ENCODE measurements at regions not wholly inside any gene's neighbourhood (a gene's known extent, or its start where the extent isn't known, plus 50 kb on each side); places are given as distances from the start of the nearest gene placed in this dataset.

DNA sequence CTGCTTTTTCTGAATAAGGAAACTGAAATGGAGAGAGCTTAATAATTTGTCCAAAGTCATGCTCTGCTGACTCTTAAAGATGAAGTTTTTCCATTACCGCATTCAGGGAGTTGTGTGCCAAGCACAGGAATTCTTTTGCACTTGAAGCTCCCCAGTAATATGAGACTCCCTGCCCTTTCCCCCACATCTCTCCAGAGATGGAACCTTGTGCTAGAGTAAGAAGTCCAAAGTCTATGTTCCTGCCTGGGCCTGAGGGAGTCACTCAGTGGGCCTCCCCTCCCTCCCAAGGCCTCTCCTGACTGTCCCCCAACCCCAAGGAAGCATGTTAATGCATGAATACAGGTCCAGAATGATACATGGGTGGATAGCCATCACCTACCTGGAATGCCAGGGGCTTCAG lies 173.3 kb upstream of the SEMA6A start:
- Histone ChIP-seq H3K9ac (no peak overlapping the region), H3K79me2 (ENCODE audit: low read depth) (no peaks in the 10 kb centered on the region), H3K9me3 (ENCODE audit: low read depth) (no peaks in the 10 kb centered on the region), H3K4me1 (peaks cover 17% of the 10 kb centered on the region), H3K27me3 (no peaks in the 10 kb centered on the region), H3K27ac (no peak overlapping the region), H3K36me3 (no peaks in the 10 kb centered on the region), H3K4me3 (no peak overlapping the region), H4K20me1 (ENCODE audit: low read depth) (no peaks in the 10 kb centered on the region), H2AFZ (replicated peaks) (no peak overlapping the region), H3K4me2 (no peak overlapping the region), H3F3A (ENCODE audit: low read depth) (no peaks in the 10 kb centered on the region)
- H3K4me1 Mint-ChIP-seq, result peaks cover 15% of the 10 kb centered on the region
- TF ChIP-seq EZH2phosphoT487 (IDR thresholded peaks at IDR 0.05) (no peak), EZH2 (IDR thresholded peaks at IDR 0.05) (no peak)
- TF ChIP-seq, protein P1, sequence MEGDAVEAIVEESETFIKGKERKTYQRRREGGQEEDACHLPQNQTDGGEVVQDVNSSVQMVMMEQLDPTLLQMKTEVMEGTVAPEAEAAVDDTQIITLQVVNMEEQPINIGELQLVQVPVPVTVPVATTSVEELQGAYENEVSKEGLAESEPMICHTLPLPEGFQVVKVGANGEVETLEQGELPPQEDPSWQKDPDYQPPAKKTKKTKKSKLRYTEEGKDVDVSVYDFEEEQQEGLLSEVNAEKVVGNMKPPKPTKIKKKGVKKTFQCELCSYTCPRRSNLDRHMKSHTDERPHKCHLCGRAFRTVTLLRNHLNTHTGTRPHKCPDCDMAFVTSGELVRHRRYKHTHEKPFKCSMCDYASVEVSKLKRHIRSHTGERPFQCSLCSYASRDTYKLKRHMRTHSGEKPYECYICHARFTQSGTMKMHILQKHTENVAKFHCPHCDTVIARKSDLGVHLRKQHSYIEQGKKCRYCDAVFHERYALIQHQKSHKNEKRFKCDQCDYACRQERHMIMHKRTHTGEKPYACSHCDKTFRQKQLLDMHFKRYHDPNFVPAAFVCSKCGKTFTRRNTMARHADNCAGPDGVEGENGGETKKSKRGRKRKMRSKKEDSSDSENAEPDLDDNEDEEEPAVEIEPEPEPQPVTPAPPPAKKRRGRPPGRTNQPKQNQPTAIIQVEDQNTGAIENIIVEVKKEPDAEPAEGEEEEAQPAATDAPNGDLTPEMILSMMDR (IDR thresholded peaks at IDR 0.05), result no peak
- peaks cover 2% of the 10 kb centered on the region for H3K27me3 Mint-ChIP-seq (ENCODE audit: insufficient read depth, low read depth)
- H3K36me3 Mint-ChIP-seq, result peaks cover 8% of the 10 kb centered on the region
- H3K27ac Mint-ChIP-seq, result no peak overlapping the region
- no peak for DNase-seq (ENCODE audit: low spot score)
- peaks cover 12% of the 10 kb centered on the region for H3K9me3 Mint-ChIP-seq
- no peak overlapping the region for H3K4me3 Mint-ChIP-seq

DNA sequence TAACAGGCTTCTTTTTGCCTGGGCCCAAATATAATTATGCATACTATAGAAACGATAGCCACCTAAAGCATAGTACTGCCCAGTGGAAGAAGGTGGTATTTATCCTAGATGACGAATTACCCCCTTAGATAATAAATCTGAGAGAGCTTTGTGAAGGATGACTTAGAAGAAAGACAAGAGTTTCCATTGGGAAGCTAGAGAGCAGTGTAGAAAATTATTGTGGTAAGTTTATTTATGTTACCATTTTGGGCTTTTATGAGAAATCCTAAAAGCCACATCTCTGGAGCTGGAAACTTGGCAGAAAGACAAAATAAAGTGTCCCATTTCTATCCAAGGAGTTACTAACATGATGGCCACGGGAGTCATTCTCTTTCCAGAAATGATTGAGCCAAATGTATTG lies 172.0 kb upstream of the SEMA6A start:
- Mint-ChIP-seq H3K4me1 (peaks cover 12% of the 10 kb centered on the region), H3K9me3 (peaks cover 12% of the 10 kb centered on the region), H3K27ac (no peak overlapping the region), H3K4me3 (no peak overlapping the region), H3K36me3 (peaks cover 8% of the 10 kb centered on the region), H3K27me3 (ENCODE audit: insufficient read depth, low read depth) (peaks cover 4% of the 10 kb centered on the region)
- Histone ChIP-seq H3F3A (ENCODE audit: low read depth) (no peaks in the 10 kb centered on the region), H2AFZ (replicated peaks) (no peak overlapping the region), H3K4me2 (no peak overlapping the region), H3K9ac (no peak overlapping the region), H3K27me3 (no peaks in the 10 kb centered on the region), H3K4me3 (no peak overlapping the region), H3K27ac (no peak overlapping the region), H3K4me1 (peaks cover 5% of the 10 kb centered on the region), H3K9me3 (ENCODE audit: low read depth) (no peaks in the 10 kb centered on the region), H3K36me3 (no peaks in the 10 kb centered on the region), H4K20me1 (ENCODE audit: low read depth) (no peaks in the 10 kb centered on the region), H3K79me2 (ENCODE audit: low read depth) (no peaks in the 10 kb centered on the region)
- no peak for DNase-seq (ENCODE audit: low spot score)
- TF ChIP-seq, protein P1 (IDR thresholded peaks at IDR 0.05), result no peak
- TF ChIP-seq EZH2phosphoT487 (IDR thresholded peaks at IDR 0.05), result no peak
- no peak for TF ChIP-seq EZH2 (IDR thresholded peaks at IDR 0.05)

DNA sequence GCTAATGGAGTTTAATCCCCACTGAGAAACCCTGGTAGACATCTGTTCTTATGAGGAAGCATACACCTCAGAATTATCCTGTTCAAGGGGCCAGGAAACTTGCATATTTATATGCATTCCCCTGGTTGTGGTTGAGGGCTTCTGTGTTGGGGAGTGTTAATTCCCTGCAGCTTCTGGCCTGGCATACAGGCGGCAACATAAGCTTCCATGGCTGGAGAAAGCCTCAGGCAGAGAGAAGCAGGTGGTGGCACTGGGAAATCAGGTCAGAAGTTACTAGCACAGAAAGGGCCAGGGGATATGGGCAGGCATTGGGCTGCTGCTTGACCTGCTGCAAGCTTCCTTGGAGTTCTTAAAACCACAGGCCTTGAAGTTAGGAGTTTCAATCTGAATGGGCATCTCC lies 166.1 kb upstream of the SEMA6A start:
- H3K4me3 Mint-ChIP-seq, result no peak overlapping the region
- Histone ChIP-seq H3K79me2 (ENCODE audit: low read depth) (no peaks in the 10 kb centered on the region), H3K4me3 (no peak overlapping the region), H4K20me1 (ENCODE audit: low read depth) (no peaks in the 10 kb centered on the region), H3K27me3 (no peaks in the 10 kb centered on the region), H3K27ac (no peak overlapping the region), H3K4me2 (no peak overlapping the region), H2AFZ (replicated peaks) (no peak overlapping the region), H3K36me3 (no peaks in the 10 kb centered on the region), H3K9me3 (ENCODE audit: low read depth) (no peaks in the 10 kb centered on the region), H3F3A (ENCODE audit: low read depth) (peaks cover 18% of the 10 kb centered on the region), H3K9ac (no peak overlapping the region), H3K4me1 (peaks cover 26% of the 10 kb centered on the region)
- peaks cover 11% of the 10 kb centered on the region for H3K27me3 Mint-ChIP-seq (ENCODE audit: insufficient read depth, low read depth)
- DNase-seq (ENCODE audit: low spot score), result no peak
- TF ChIP-seq, protein P1 (IDR thresholded peaks at IDR 0.05), result no peak
- TF ChIP-seq EZH2 (IDR thresholded peaks at IDR 0.05) (no peak), EZH2phosphoT487 (IDR thresholded peaks at IDR 0.05) (no peak)
- H3K36me3 Mint-ChIP-seq, result peaks cover 8% of the 10 kb centered on the region
- peaks cover 21% of the 10 kb centered on the region for H3K4me1 Mint-ChIP-seq
- H3K27ac Mint-ChIP-seq, result no peak overlapping the region
- peaks cover 11% of the 10 kb centered on the region for H3K9me3 Mint-ChIP-seq

All from neural progenitor cell (in vitro differentiated cells).